Dermis microvascular lymphatic vessel endothelial cell (primary cell): ENCODE measurements at regions not wholly inside any gene's neighbourhood (a gene's known extent, or its start where the extent isn't known, plus 50 kb on each side); places are given as distances from the start of the nearest gene placed in this dataset.
"Not testable (repeated sequence)": the region's sequence is repeated elsewhere in the genome, so short reads cannot be mapped to it uniquely, and the experiment has no call there.

Experiments used
- DNase-seq, 2 donors: peaks; one replicate each; pipeline versions ENCODE4 v3.0.0 to v3.0.0-alpha.2; 2010; ENCODE audit warnings: low read depth in 2 of 2

- no peak for DNase-seq
Observed at GRCh38 chr4:148561467-148561866, 119.3 kb upstream of the NR3C2 start.

GRCh38 chr4:148557793-148558192 lies 115.6 kb upstream of the NR3C2 start:
- no peak for DNase-seq

- DNase-seq: no peak
Observed at GRCh38 chr4:148550788-148551187, 108.6 kb upstream of the NR3C2 start.

- DNase-seq: no peak
Observed at GRCh38 chr4:148542922-148543623, 100.9 kb upstream of the NR3C2 start.

GRCh38 chr4:148540622-148541326 lies 98.6 kb upstream of the NR3C2 start:
- DNase-seq: no peak

GRCh38 chr4:148539387-148539786 lies 97.2 kb upstream of the NR3C2 start:
- no peak for DNase-seq

GRCh38 chr4:148533851-148534250 lies 91.6 kb upstream of the NR3C2 start:
- DNase-seq: not testable (repeated sequence)

GRCh38 chr4:148530114-148530513 lies 87.9 kb upstream of the NR3C2 start:
- no peak for DNase-seq

GRCh38 chr4:148527571-148527970 lies 85.4 kb upstream of the NR3C2 start:
- DNase-seq: no peak

- DNase-seq: no peak
Observed at GRCh38 chr4:148522995-148523394, 80.8 kb upstream of the NR3C2 start.

GRCh38 chr4:148515248-148515647 lies 73.0 kb upstream of the NR3C2 start:
- DNase-seq: peak; percentile 78 to 95

GRCh38 chr4:148514581-148514980 lies 72.4 kb upstream of the NR3C2 start:
- DNase-seq: peak in 1 of 2 donors; percentile 51

GRCh38 chr4:148514041-148514440 lies 71.8 kb upstream of the NR3C2 start:
- peak in 1 of 2 donors; percentile 24 for DNase-seq

GRCh38 chr4:148510211-148510610 lies 68.0 kb upstream of the NR3C2 start:
- no peak for DNase-seq

GRCh38 chr4:148503681-148504080 lies 61.5 kb upstream of the NR3C2 start:
- DNase-seq: no peak

GRCh38 chr4:148497258-148497657 lies 55.0 kb upstream of the NR3C2 start:
- no peak for DNase-seq

GRCh38 chr4:148495463-148495862 lies 53.2 kb upstream of the NR3C2 start:
- no peak for DNase-seq
